Ovary (tissue), 7 donors: ENCODE measurements at regions not wholly inside any gene's neighbourhood (a gene's known extent, or its start where the extent isn't known, plus 50 kb on each side); places are given as distances from the start of the nearest gene placed in this dataset.

Experiments used
- DNase-seq, 5 donors: peaks; one replicate each; pipeline ENCODE4 v3.0.0-alpha.2; 2019 to 2020
- H3K27ac ChIP-seq, 2 donors: fragments of 200-600 bp; one replicate each; pipeline versions ENCODE4 v1.5.1 to v1.8.0; 2019 to 2022
- H3K27me3 ChIP-seq: fragments of 200-600 bp; one replicate; pipeline ENCODE4 v1.8.0; 2022
- H3K36me3 ChIP-seq: fragments of 200-600 bp; sonication (generic); one replicate; pipeline ENCODE4 v1.5.1; 2019
- H3K4me1 ChIP-seq: one replicate; pipeline ENCODE4 v1.8.1; 2013; ENCODE audit warnings: mild to moderate bottlenecking, moderate library complexity; ENCODE audit not compliant: insufficient read depth
- H3K4me3 ChIP-seq: fragments of 200-600 bp; sonication (generic); one replicate; pipeline ENCODE4 v1.5.1; 2017
- H3K9me3 ChIP-seq, 2 donors: fragments of 200-600 bp in 1 of 2; sonication (generic) in 1 of 2; one replicate each; pipeline versions ENCODE4 v1.5.1 to v1.8.1; 2013 to 2019; ENCODE audit warnings: mild to moderate bottlenecking in 1 of 2, moderate library complexity in 1 of 2
- CTCF ChIP-seq, 3 donors: fragments of 450-650 bp in 2 of 3; fragments of 200-600 bp in 1 of 3; IDR thresholded peaks; one replicate each; pipeline versions ENCODE4 v1.5.1 to v1.8.0; 2016 to 2022; ENCODE audit warnings: antibody characterized with exemption in 3 of 3, mild to moderate bottlenecking in 1 of 3
- EP300 ChIP-seq: sonication (generic); formaldehyde crosslinking; IDR thresholded peaks from one replicate; pipeline ENCODE4 v1.6.1; 2017; ENCODE audit warnings: antibody characterized with exemption
- POLR2A ChIP-seq: fragments of 450-650 bp; IDR thresholded peaks from one replicate; pipeline ENCODE4 v1.6.1; 2017; ENCODE audit warnings: antibody characterized with exemption, mild to moderate bottlenecking, moderate library complexity
- WGBS, 3 donors: extraction: QIAGEN DNeasy Blood & Tissue Kit in 1 of 3; methylation state at CpG; one replicate each; pipeline versions ENCODE4 v1.1.5 to v1.1.7; 2013 to 2017; 5-methylcytosine and 5-hydroxymethylcytosine counted together
- intact Hi-C, 4 donors: fragments of 100-400 bp; cut with DNase I; formaldehyde crosslinking; loops; one replicate each; pipeline versions ENCODE4 v1.11.0 to v1.15.1; 2022 to 2023
- donor health status: DM: no; HTN: no; CAD: no; lungs with moderate emphysema.
- donor health status: DM: no; HTN: no; CAD: no.
- donor health status: Bipolar disorder and iron deficiency.
- donor health status: DM: no; HTN: no; CAD: no.
- donor health status: DM: yes; HTN: yes; CAD: no.

GRCh38 chr13:22761709-22762108 lies 419.1 kb upstream of the SGCG start:
- Histone ChIP-seq H3K9me3 (no peaks in the 10 kb centered on the region), H3K4me3 (no peak overlapping the region), H3K27me3 (no peaks in the 10 kb centered on the region), H3K36me3 (no peaks in the 10 kb centered on the region), H3K4me1 (no peaks in the 10 kb centered on the region), H3K27ac (no peak overlapping the region)
- intact Hi-C loops, result no loop called here
- WGBS, 3 donors, result 92 to 95% (median 93%) methylated on average over 5 of the region's 5 CpGs
- DNase-seq, result no peak
- no peak for TF ChIP-seq CTCF (IDR thresholded peaks at IDR 0.05)
- no peak for TF ChIP-seq POLR2A
- no peak for TF ChIP-seq EP300

- no peaks in the 10 kb centered on the region for H3K27me3 ChIP-seq
- no peaks in the 10 kb centered on the region for H3K4me1 ChIP-seq
- 26 to 34% (median 29%) methylated on average over 3 of the region's 3 CpGs for WGBS, 3 donors
- H3K36me3 ChIP-seq, result no peaks in the 10 kb centered on the region
- no peak overlapping the region for H3K27ac ChIP-seq
- intact Hi-C loops, result no loop called here
- no peaks in the 10 kb centered on the region for H3K9me3 ChIP-seq
- TF ChIP-seq EP300 (no peak), POLR2A (no peak), CTCF (IDR thresholded peaks at IDR 0.05) (no peak)
- no peak overlapping the region for H3K4me3 ChIP-seq
- no peak for DNase-seq
Measured at GRCh38 chr13:22765547-22765946, 415.2 kb upstream of the SGCG start.

GRCh38 chr13:22770891-22771290 lies 409.9 kb upstream of the SGCG start:
- WGBS, 3 donors, result 94 to 95% (median 95%) methylated on average over 23 of the region's 23 CpGs
- Histone ChIP-seq H3K36me3 (no peaks in the 10 kb centered on the region), H3K9me3 (no peaks in the 10 kb centered on the region), H3K27ac (no peak overlapping the region), H3K27me3 (no peaks in the 10 kb centered on the region), H3K4me3 (no peak overlapping the region), H3K4me1 (no peaks in the 10 kb centered on the region)
- intact Hi-C loops, result no loop called here
- DNase-seq, result no peak
- TF ChIP-seq CTCF (IDR thresholded peaks at IDR 0.05) (no peak), EP300 (no peak), POLR2A (no peak)

- intact Hi-C loops, result no loop called here
- Histone ChIP-seq H3K9me3 (no peaks in the 10 kb centered on the region), H3K27ac (no peak overlapping the region), H3K4me1 (no peaks in the 10 kb centered on the region), H3K4me3 (no peak overlapping the region), H3K27me3 (no peaks in the 10 kb centered on the region), H3K36me3 (no peaks in the 10 kb centered on the region)
- TF ChIP-seq POLR2A, result no peak
- TF ChIP-seq EP300, result no peak
- no peak for TF ChIP-seq CTCF (IDR thresholded peaks at IDR 0.05)
- no peak for DNase-seq
- WGBS, 3 donors, result 68 to 77% (median 68%) methylated on average over 3 of the region's 3 CpGs
Measured at GRCh38 chr13:22773465-22773864, 407.3 kb upstream of the SGCG start.
